ENCODE measurements at regions not wholly inside any gene's neighbourhood (a gene's known extent, or its start where the extent isn't known, plus 50 kb on each side); places are given as distances from the start of the nearest gene placed in this dataset.

DNA sequence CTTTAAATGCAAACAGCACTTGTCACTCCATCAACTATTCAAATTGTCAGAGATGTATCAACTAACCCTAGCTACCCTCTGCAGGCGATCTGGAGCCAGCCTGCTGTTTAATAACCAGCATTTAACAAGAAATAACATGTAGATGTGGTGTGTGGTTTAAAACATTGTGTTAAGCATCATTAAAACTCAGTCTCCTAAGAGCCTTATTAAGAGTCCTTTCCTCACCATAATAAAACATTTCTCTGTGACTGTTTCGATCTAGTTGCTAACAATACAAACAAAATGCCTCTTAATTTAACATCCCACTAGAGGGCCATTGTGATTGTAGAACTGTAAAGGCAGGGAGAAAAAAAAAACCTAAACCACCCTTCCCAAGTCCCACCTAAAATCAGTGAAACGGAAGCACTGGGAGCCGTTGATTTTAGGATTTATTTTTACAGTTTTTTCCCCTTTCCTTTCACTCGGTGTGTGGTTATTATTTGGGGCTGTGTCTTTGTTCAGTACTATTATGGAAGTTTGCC is 708.6 kb downstream of the C4orf33 start:
- Histone ChIP-seq H4K91ac (ENCODE audit: insufficient read depth, low read depth, low read length) (no peak overlapping the region), H3K79me1 (ENCODE audit: low read depth in 1 of 2, low read length in 2 of 2) (no peaks in the 10 kb centered on the region), H2BK15ac (ENCODE audit: low read depth, low read length) (no peak overlapping the region), H3K23ac (ENCODE audit: low read depth, low read length) (no peak overlapping the region), H3K56ac (ENCODE audit: extremely low read depth, insufficient read depth, low read length) (no peak overlapping the region), H3K4me1 (ENCODE audit: control insufficient read depth, insufficient read depth, low read length) (no peaks in the 10 kb centered on the region), H3K4ac (ENCODE audit: low read depth, low read length) (no peak overlapping the region), H3K14ac (replicated peaks; ENCODE audit: low read depth, low read length) (no peak overlapping the region), H2BK20ac (ENCODE audit: low read depth, low read length) (no peak overlapping the region), H3K27me3 (ENCODE audit: control insufficient read depth, insufficient read depth, low read length) (no peaks in the 10 kb centered on the region), H2BK5ac (ENCODE audit: low read depth, low read length, poor library complexity, severe bottlenecking) (no peak overlapping the region), H3K4me2 (ENCODE audit: low read depth, low read length) (no peak overlapping the region), H2AFZ (replicated peaks; ENCODE audit: low read length, poor library complexity) (no peak overlapping the region), H3K36me3 (ENCODE audit: control insufficient read depth, insufficient read depth, low read length) (no peaks in the 10 kb centered on the region), H3K9ac (ENCODE audit: low read depth, low read length) (no peak overlapping the region), H3K4me3 (ENCODE audit: insufficient read depth, low read depth, low read length) (no peak overlapping the region), H3K9me3 (ENCODE audit: control insufficient read depth, insufficient read depth, low read length) (no peaks in the 10 kb centered on the region), H2AK9ac (replicated peaks; ENCODE audit: low read depth, low read length, poor library complexity) (no peak overlapping the region), H3K9me1 (ENCODE audit: insufficient read depth, low read length) (no peaks in the 10 kb centered on the region), H4K5ac (ENCODE audit: low read depth, low read length) (no peak overlapping the region), H2AK5ac (ENCODE audit: low read depth, low read length) (no peak overlapping the region), H3K18ac (ENCODE audit: low read depth, low read length) (no peak overlapping the region), H4K20me1 (ENCODE audit: insufficient read depth, low read length) (no peaks in the 10 kb centered on the region), H2BK120ac (ENCODE audit: low read depth, low read length) (no peak overlapping the region), H3K27ac (ENCODE audit: insufficient read depth, low read length) (no peak overlapping the region), H4K8ac (ENCODE audit: low read depth in 2 of 2, low read length in 2 of 2) (no peak overlapping the region)
- BruUV-seq (replicated peaks), result no TSS peak
- no CpG with 5 or more reads among the region's 5 CpGs for WGBS, 2 experiments (ENCODE audit: extremely low coverage in 2 of 2, insufficient read length in 1 of 2)
- ChIA-PET POLR2A (ENCODE audit: unreplicated experiment) (no interaction called here), CTCF (no interaction called here)
- intact Hi-C loops (cut with micrococcal nuclease), result no loop called here
- no peak for TF ChIP-seq NFE2L2 (IDR thresholded peaks at IDR 0.05; ENCODE audit: low read depth, low read length)
- TF ChIP-seq, protein P1, sequence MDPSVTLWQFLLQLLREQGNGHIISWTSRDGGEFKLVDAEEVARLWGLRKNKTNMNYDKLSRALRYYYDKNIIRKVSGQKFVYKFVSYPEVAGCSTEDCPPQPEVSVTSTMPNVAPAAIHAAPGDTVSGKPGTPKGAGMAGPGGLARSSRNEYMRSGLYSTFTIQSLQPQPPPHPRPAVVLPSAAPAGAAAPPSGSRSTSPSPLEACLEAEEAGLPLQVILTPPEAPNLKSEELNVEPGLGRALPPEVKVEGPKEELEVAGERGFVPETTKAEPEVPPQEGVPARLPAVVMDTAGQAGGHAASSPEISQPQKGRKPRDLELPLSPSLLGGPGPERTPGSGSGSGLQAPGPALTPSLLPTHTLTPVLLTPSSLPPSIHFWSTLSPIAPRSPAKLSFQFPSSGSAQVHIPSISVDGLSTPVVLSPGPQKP (IDR thresholded peaks at IDR 0.05; ENCODE audit: borderline replicate concordance, low read depth, low read length), result no peak
- no peak for TF ChIP-seq RAD21 (IDR thresholded peaks at IDR 0.05; ENCODE audit: low read length)
- TF ChIP-seq RCOR1 (IDR thresholded peaks at IDR 0.05; ENCODE audit: insufficient replicate concordance, low read length), result no peak
- TF ChIP-seq, protein P2, sequence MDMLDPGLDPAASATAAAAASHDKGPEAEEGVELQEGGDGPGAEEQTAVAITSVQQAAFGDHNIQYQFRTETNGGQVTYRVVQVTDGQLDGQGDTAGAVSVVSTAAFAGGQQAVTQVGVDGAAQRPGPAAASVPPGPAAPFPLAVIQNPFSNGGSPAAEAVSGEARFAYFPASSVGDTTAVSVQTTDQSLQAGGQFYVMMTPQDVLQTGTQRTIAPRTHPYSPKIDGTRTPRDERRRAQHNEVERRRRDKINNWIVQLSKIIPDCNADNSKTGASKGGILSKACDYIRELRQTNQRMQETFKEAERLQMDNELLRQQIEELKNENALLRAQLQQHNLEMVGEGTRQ (IDR thresholded peaks at IDR 0.05; ENCODE audit: low read depth, low read length), result no peak
- no peak for TF ChIP-seq MAFK (IDR thresholded peaks at IDR 0.05; ENCODE audit: low read depth, low read length)
- TF ChIP-seq, protein P3, sequence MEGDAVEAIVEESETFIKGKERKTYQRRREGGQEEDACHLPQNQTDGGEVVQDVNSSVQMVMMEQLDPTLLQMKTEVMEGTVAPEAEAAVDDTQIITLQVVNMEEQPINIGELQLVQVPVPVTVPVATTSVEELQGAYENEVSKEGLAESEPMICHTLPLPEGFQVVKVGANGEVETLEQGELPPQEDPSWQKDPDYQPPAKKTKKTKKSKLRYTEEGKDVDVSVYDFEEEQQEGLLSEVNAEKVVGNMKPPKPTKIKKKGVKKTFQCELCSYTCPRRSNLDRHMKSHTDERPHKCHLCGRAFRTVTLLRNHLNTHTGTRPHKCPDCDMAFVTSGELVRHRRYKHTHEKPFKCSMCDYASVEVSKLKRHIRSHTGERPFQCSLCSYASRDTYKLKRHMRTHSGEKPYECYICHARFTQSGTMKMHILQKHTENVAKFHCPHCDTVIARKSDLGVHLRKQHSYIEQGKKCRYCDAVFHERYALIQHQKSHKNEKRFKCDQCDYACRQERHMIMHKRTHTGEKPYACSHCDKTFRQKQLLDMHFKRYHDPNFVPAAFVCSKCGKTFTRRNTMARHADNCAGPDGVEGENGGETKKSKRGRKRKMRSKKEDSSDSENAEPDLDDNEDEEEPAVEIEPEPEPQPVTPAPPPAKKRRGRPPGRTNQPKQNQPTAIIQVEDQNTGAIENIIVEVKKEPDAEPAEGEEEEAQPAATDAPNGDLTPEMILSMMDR (conservative IDR thresholded peaks at IDR 0.05; ENCODE audit: low read depth, low read length), result no peak
- TF ChIP-seq SMC3 (IDR thresholded peaks at IDR 0.05; ENCODE audit: low read depth, low read length), result no peak
- no peak for TF ChIP-seq RFX5 (IDR thresholded peaks at IDR 0.05; ENCODE audit: low read depth, low read length)
- no peak for TF ChIP-seq MAZ (IDR thresholded peaks at IDR 0.05; ENCODE audit: borderline replicate concordance, low read depth, low read length)
- TF ChIP-seq POLR2A (IDR thresholded peaks at IDR 0.05; ENCODE audit: low read depth, low read length), result no peak
- TF ChIP-seq BHLHE40 (IDR thresholded peaks at IDR 0.05; ENCODE audit: low read depth, low read length), result no peak
- TF ChIP-seq FOS (IDR thresholded peaks at IDR 0.05; ENCODE audit: low read depth, low read length), result no peak
- TF ChIP-seq MXI1 (IDR thresholded peaks at IDR 0.05; ENCODE audit: borderline replicate concordance, low read depth, low read length), result no peak
- no peak for TF ChIP-seq CEBPB (IDR thresholded peaks at IDR 0.05; ENCODE audit: low read depth, low read length)
- TF ChIP-seq CHD1 (IDR thresholded peaks at IDR 0.05; ENCODE audit: low read depth, low read length), result no peak
- no peak for DNase-seq
- in situ Hi-C loops (cut with MboI; ENCODE audit: low sequenced_read_pairs), result no loop called here
- dilution Hi-C loops (cut with HindIII; ENCODE audit: low sequenced_read_pairs, unreplicated experiment), result no loop called here
- ATAC-seq (ENCODE audit: low read depth), result no peak

Measured in IMR-90 (cell line).